HG03565 (cell line): ENCODE measurements at regions not wholly inside any gene's neighbourhood (a gene's known extent, or its start where the extent isn't known, plus 50 kb on each side); places are given as distances from the start of the nearest gene placed in this dataset.

Experiments used
- ATAC-seq: cut with Tn5 transposase; IDR thresholded peaks from one replicate; pipeline ENCODE4 v1.9.1; 2021; ENCODE audit warnings: mild to moderate bottlenecking, moderate library complexity; ENCODE audit not compliant: unreplicated experiment

GRCh38 chr5:163619951-163620350, 114.5 kb downstream of the MAT2B start:
- ATAC-seq, result no peak

- no peak for ATAC-seq
These were observed 117.4 kb downstream of the MAT2B start for GRCh38 chr5:163622799-163623198.

GRCh38 chr5:163623524-163623923, 118.1 kb downstream of the MAT2B start:
- ATAC-seq, result no peak

- no peak for ATAC-seq
These were observed 118.6 kb downstream of the MAT2B start for GRCh38 chr5:163623986-163624385.

GRCh38 chr5:163624431-163624830, 119.0 kb downstream of the MAT2B start:
- ATAC-seq, result no peak

GRCh38 chr5:163626904-163627434, 121.5 kb downstream of the MAT2B start:
- ATAC-seq, result no peak

GRCh38 chr5:163631856-163632255, 126.4 kb downstream of the MAT2B start:
- ATAC-seq, result no peak

GRCh38 chr5:163633926-163634460, 128.6 kb downstream of the MAT2B start:
- no peak for ATAC-seq

GRCh38 chr5:163635631-163636030, 130.2 kb downstream of the MAT2B start:
- no peak for ATAC-seq

GRCh38 chr5:163642904-163643303, 137.5 kb downstream of the MAT2B start:
- ATAC-seq, result no peak

- no peak for ATAC-seq
These were observed 140.3 kb downstream of the MAT2B start for GRCh38 chr5:163645421-163646416.

GRCh38 chr5:163649514-163649913, 144.1 kb downstream of the MAT2B start:
- no peak for ATAC-seq

GRCh38 chr5:163653526-163653925, 148.1 kb downstream of the MAT2B start:
- no peak for ATAC-seq

- no peak for ATAC-seq
These were observed 153.5 kb downstream of the MAT2B start for GRCh38 chr5:163658702-163659567.

GRCh38 chr5:163659568-163659902, 154.1 kb downstream of the MAT2B start:
- no peak for ATAC-seq

GRCh38 chr5:163660486-163660885, 155.1 kb downstream of the MAT2B start:
- no peak for ATAC-seq

- no peak for ATAC-seq
These were observed 155.9 kb downstream of the MAT2B start for GRCh38 chr5:163661360-163661759.

GRCh38 chr5:163670036-163670435, 164.6 kb downstream of the MAT2B start:
- ATAC-seq, result no peak

- no peak for ATAC-seq
These were observed 171.7 kb downstream of the MAT2B start for GRCh38 chr5:163677092-163677491.

- ATAC-seq, result no peak
These were observed 176.8 kb downstream of the MAT2B start for GRCh38 chr5:163682234-163682633.

- ATAC-seq, result no peak
These were observed 182.0 kb downstream of the MAT2B start for GRCh38 chr5:163687414-163687813.
